ENCODE measurements at regions not wholly inside any gene's neighbourhood (a gene's known extent, or its start where the extent isn't known, plus 50 kb on each side); places are given as distances from the start of the nearest gene placed in this dataset.
"Not testable (repeated sequence)": the region's sequence is repeated elsewhere in the genome, so short reads cannot be mapped to it uniquely, and the experiment has no call there.

GRCh38 chr15:39517122-39517855, 63.6 kb upstream of the THBS1 start:
- H3K36me3 ChIP-seq (replicated peaks): no peaks in the 10 kb centered on the region
- H3K4me3 ChIP-seq: no peak overlapping the region
- 0 out of 2 replicates have a peak, but pooled peaks cover 3% of the 10 kb centered on the region for H3K27me3 ChIP-seq (ENCODE audit: low read depth)
- in situ Hi-C loops (cut with MboI; ENCODE audit: low sequenced_read_pairs): no loop called here
- DNase-seq (ENCODE audit: low spot score in 2 of 2): no peak
- no peaks in the 10 kb centered on the region for H3K4me1 ChIP-seq
- no peaks in the 10 kb centered on the region for H3K9me3 ChIP-seq

GRCh38 chr15:39523968-39524367, 56.9 kb upstream of the THBS1 start:
- H3K4me3 ChIP-seq; H3K36me3 ChIP-seq (replicated peaks); DNase-seq (ENCODE audit: low spot score in 2 of 2); H3K9me3 ChIP-seq; in situ Hi-C loops (cut with MboI; ENCODE audit: low sequenced_read_pairs); H3K27me3 ChIP-seq (ENCODE audit: low read depth); H3K4me1 ChIP-seq: not testable (repeated sequence)

- H3K4me3 ChIP-seq: no peak overlapping the region
Measured at GRCh38 chr15:39529457-39529856, 51.4 kb upstream of the THBS1 start.

DNA sequence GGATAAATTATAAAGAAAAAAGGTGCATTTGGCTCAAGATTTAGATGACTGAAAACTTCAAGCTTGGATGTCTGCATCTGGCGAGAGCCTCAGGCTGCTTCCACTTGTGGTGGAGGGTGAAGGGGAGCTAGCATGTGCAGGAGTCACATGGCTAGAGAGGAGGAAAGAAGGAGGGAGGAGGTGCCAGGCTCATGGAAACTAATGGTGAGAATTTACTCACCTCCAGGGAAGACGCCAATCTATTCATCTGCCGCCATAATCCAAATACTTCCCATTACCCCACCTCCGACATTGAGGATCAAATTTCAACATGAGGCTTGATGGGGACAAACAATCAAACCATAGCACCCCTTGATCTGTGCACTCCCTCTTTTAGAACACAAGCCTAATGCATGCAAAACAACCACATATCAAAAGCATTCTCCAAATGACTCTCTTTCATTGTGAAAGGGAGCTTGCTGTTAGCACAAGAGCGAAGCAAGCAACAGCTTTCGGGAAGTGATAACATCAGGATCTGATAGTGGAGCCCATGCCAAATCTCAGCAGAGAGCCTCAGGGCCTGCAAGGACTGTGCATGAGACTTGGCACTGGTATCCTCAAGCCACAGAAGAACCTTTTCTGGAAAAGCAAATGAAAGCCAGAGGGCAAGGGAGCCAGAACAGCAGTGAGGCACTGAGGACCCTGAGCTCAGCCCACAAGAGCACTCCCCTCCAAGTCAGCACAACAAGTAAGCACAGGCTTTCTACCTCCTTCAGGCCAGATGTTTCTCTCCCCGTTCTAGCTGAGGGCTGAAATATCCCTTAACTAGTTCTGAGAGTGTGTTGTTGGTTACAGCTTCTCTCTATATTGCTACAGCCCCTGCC, 50.2 kb upstream of the THBS1 start:
- no peaks in the 10 kb centered on the region; the same call in 1 of the 2 replicates for H3K9me3 ChIP-seq
- in situ Hi-C loops (cut with MboI; ENCODE audit: low sequenced_read_pairs): no loop called here
- DNase-seq (ENCODE audit: low spot score in 2 of 2): no peak
- no peaks in the 10 kb centered on the region for H3K27me3 ChIP-seq (ENCODE audit: low read depth)
- no peak overlapping the region for H3K4me3 ChIP-seq
- H3K4me1 ChIP-seq: no peaks in the 10 kb centered on the region
- H3K36me3 ChIP-seq (replicated peaks): no peaks in the 10 kb centered on the region

More at GRCh38 chr15:39529457-39529856, 51.4 kb upstream of the THBS1 start:
- H3K36me3 ChIP-seq (replicated peaks): no peaks in the 10 kb centered on the region
- in situ Hi-C loops (cut with MboI; ENCODE audit: low sequenced_read_pairs): no loop called here
- no peaks in the 10 kb centered on the region for H3K27me3 ChIP-seq (ENCODE audit: low read depth)
- no peaks in the 10 kb centered on the region for H3K4me1 ChIP-seq
- no peaks in the 10 kb centered on the region; the same call in 1 of the 2 replicates for H3K9me3 ChIP-seq
- no peak for DNase-seq (ENCODE audit: low spot score in 2 of 2)

All from HAP-1 (cell line).